VCaP (cell line): ENCODE measurements at regions not wholly inside any gene's neighbourhood (a gene's known extent, or its start where the extent isn't known, plus 50 kb on each side); places are given as distances from the start of the nearest gene placed in this dataset.
A peak's percentile ranks its signal among the peaks of the same experiment; 100 is the strongest.
"Not testable (repeated sequence)": the region's sequence is repeated elsewhere in the genome, so short reads cannot be mapped to it uniquely, and the experiment has no call there.

Experiments
- H3K27ac ChIP-seq: fragments of 450-650 bp; 2 replicates; pipeline ENCODE4 v1.5.1; 2017
- CTCF ChIP-seq: fragments of 450-650 bp; conservative IDR thresholded peaks from 2 replicates; pipeline ENCODE4 v1.5.1; 2017; ENCODE audit warnings: mild to moderate bottlenecking, moderate library complexity

- no peak for TF ChIP-seq CTCF
- no peak overlapping the region for H3K27ac ChIP-seq
These were observed 135.8 kb downstream of the GASK1B start for GRCh38 chr4:158036998-158037397.

GRCh38 chr4:158035662-158036195 lies 137.1 kb downstream of the GASK1B start:
- no peak overlapping the region for H3K27ac ChIP-seq
- no peak for TF ChIP-seq CTCF

GRCh38 chr4:158033416-158034120 lies 139.3 kb downstream of the GASK1B start:
- no peak overlapping the region; the same call in 1 of the 2 replicates for H3K27ac ChIP-seq
- no peak for TF ChIP-seq CTCF

- H3K27ac ChIP-seq, result no peak overlapping the region; the same call in 1 of the 2 replicates
- TF ChIP-seq CTCF, result no peak
These were observed 140.0 kb downstream of the GASK1B start for GRCh38 chr4:158032733-158033415.

GRCh38 chr4:158028381-158028780 lies 144.4 kb downstream of the GASK1B start:
- not testable (repeated sequence) for H3K27ac ChIP-seq

- TF ChIP-seq CTCF, result no peak
- peak overlapping the region; percentile 1 for H3K27ac ChIP-seq
These were observed 147.7 kb downstream of the GASK1B start for GRCh38 chr4:158025131-158025530.

GRCh38 chr4:158020734-158021346 lies 152.0 kb downstream of the GASK1B start:
- H3K27ac ChIP-seq, result no peak overlapping the region; the same call in 1 of the 2 replicates
- no peak for TF ChIP-seq CTCF
